IPS-18a (cell line): ENCODE measurements at regions not wholly inside any gene's neighbourhood (a gene's known extent, or its start where the extent isn't known, plus 50 kb on each side); places are given as distances from the start of the nearest gene placed in this dataset.

ENCODE experiments used
- H3K27ac ChIP-seq: one replicate; pipeline ENCODE4 v1.5.1; 2013; ENCODE audit warnings: low read length
- H3K27me3 ChIP-seq: one replicate; pipeline ENCODE4 v1.6.1; 2013; ENCODE audit warnings: mild to moderate bottlenecking, low read length; ENCODE audit not compliant: control insufficient read depth, insufficient read depth
- H3K36me3 ChIP-seq: one replicate; pipeline ENCODE4 v1.6.1; 2013; ENCODE audit warnings: low read depth, low read length; ENCODE audit not compliant: control insufficient read depth
- H3K4me1 ChIP-seq: one replicate; pipeline ENCODE4 v1.6.1; 2013; ENCODE audit warnings: low read depth, low read length; ENCODE audit not compliant: control insufficient read depth
- H3K4me3 ChIP-seq: one replicate; pipeline ENCODE4 v1.5.1; 2013; ENCODE audit warnings: low read length
- H3K9ac ChIP-seq: one replicate; pipeline ENCODE4 v1.6.1; 2013; ENCODE audit warnings: mild to moderate bottlenecking, low read length, moderate library complexity
- H3K9me3 ChIP-seq: one replicate; pipeline ENCODE4 v1.6.1; 2013; ENCODE audit warnings: low read depth, low read length; ENCODE audit not compliant: control insufficient read depth

DNA sequence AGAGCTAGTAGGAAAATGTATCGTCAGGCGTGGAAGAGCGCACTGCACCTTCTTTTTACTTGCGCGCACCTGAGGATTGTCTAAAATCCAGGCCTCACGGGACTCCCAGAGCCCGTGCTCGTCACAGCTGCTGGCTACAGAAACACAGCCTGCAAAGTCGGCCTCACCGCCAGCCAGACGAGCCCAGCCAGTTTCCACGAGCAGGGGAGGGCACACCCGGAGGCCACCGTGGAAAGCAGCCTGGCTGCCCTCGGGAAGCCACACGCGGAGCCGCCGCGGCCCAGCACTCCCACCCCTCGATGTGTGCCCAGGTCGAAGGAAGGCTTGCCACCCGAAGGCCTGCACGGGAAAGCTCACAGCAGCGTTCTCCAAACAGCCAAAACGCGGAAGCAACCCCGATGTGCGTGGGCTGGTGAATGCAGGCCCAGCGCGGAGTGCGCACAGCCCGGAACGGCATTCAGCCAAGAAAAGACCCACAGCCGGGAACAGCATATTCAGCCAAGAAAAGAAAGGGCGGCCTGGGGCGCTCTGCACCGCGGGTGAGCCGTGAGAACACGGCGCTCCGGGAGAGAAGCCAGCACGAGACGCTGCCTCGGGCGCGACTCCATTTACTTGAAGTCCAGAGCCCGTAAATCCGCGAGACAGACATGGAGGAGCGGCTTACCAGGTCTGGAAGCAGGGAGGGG lies 53.9 kb upstream of the SALL3 start:
- Histone ChIP-seq H3K4me1 (no peaks in the 10 kb centered on the region), H3K9ac (no peak overlapping the region), H3K9me3 (no peaks in the 10 kb centered on the region), H3K27ac (no peak overlapping the region), H3K27me3 (no peaks in the 10 kb centered on the region), H3K36me3 (no peaks in the 10 kb centered on the region), H3K4me3 (no peak overlapping the region)

- Histone ChIP-seq H3K27me3 (no peaks in the 10 kb centered on the region), H3K9ac (no peak overlapping the region), H3K4me1 (no peaks in the 10 kb centered on the region), H3K4me3 (no peak overlapping the region), H3K9me3 (no peaks in the 10 kb centered on the region), H3K27ac (no peak overlapping the region), H3K36me3 (no peaks in the 10 kb centered on the region)
These were observed 53.4 kb upstream of the SALL3 start for GRCh38 chr18:78926243-78926615.

- Histone ChIP-seq H3K27ac (no peak overlapping the region), H3K4me1 (no peaks in the 10 kb centered on the region), H3K4me3 (no peak overlapping the region), H3K36me3 (no peaks in the 10 kb centered on the region), H3K27me3 (no peaks in the 10 kb centered on the region), H3K9ac (no peak overlapping the region), H3K9me3 (no peaks in the 10 kb centered on the region)
These were observed 52.5 kb upstream of the SALL3 start for GRCh38 chr18:78927156-78927555.

GRCh38 chr18:78927616-78928015 lies 52.0 kb upstream of the SALL3 start:
- Histone ChIP-seq H3K4me1 (no peaks in the 10 kb centered on the region), H3K27ac (no peak overlapping the region), H3K9me3 (no peaks in the 10 kb centered on the region), H3K4me3 (no peak overlapping the region), H3K9ac (no peak overlapping the region), H3K36me3 (no peaks in the 10 kb centered on the region), H3K27me3 (no peaks in the 10 kb centered on the region)

DNA sequence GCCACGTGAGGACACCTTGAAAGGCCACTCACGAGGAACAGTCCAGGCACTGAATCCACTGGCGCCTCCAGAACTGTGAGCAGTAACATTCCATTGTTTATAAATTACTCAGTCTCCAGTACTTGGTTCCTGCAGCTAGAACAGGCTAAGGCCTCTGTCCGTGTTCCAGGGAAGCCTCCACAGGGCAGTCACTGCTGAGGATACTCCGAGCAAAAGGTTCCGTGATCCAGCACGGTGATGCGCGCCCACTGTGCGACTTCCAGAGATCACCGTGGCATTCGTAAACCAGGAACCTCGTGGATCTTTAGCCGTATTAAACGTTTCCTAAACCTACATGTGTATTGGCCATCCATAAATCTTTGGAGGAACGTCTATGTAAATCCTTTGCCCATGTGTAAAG lies 51.5 kb upstream of the SALL3 start:
- H3K27ac ChIP-seq, result no peak overlapping the region
- no peaks in the 10 kb centered on the region for H3K27me3 ChIP-seq
- no peak overlapping the region for H3K4me3 ChIP-seq
- H3K9me3 ChIP-seq, result no peaks in the 10 kb centered on the region
- H3K4me1 ChIP-seq, result no peaks in the 10 kb centered on the region
- H3K36me3 ChIP-seq, result no peaks in the 10 kb centered on the region
- H3K9ac ChIP-seq, result no peak overlapping the region

GRCh38 chr18:78929516-78929915 lies 50.1 kb upstream of the SALL3 start:
- no peaks in the 10 kb centered on the region for H3K27me3 ChIP-seq
- H3K4me3 ChIP-seq, result no peak overlapping the region
- H3K9ac ChIP-seq, result no peak overlapping the region
- H3K27ac ChIP-seq, result no peak overlapping the region
- H3K36me3 ChIP-seq, result no peaks in the 10 kb centered on the region
- no peaks in the 10 kb centered on the region for H3K4me1 ChIP-seq
- no peaks in the 10 kb centered on the region for H3K9me3 ChIP-seq
